Adrenal gland (tissue), 5 donors: ENCODE measurements at regions not wholly inside any gene's neighbourhood (a gene's known extent, or its start where the extent isn't known, plus 50 kb on each side); places are given as distances from the start of the nearest gene placed in this dataset.

ENCODE experiments used
- POLR2A ChIP-seq, 2 donors: fragments of 450-650 bp; IDR thresholded peaks; one replicate each; pipeline ENCODE4 v1.6.1; 2017; ENCODE audit warnings: antibody characterized with exemption in 2 of 2, mild to moderate bottlenecking in 2 of 2, moderate library complexity in 1 of 2
- TF ChIP-seq, protein P1 (sequence below), 6 experiments: fragments of 450-650 bp in 4 of 6; fragments of 200-600 bp in 2 of 6; sonication (generic) in 1 of 6; IDR thresholded peaks; 1 replicate in 5 of 6; 2 replicates in 1 of 6; pipeline versions ENCODE4 v1.5.1 to v1.8.0; 2016 to 2021; ENCODE audit warnings: antibody characterized with exemption in 6 of 6, mild to moderate bottlenecking in 2 of 6, moderate library complexity in 1 of 6
- donor health status: DM: no; HTN: no; CAD: no.

GRCh38 chr5:21171038-21171437 lies 1183.0 kb upstream of the CDH18 start:
- TF ChIP-seq, protein P1, sequence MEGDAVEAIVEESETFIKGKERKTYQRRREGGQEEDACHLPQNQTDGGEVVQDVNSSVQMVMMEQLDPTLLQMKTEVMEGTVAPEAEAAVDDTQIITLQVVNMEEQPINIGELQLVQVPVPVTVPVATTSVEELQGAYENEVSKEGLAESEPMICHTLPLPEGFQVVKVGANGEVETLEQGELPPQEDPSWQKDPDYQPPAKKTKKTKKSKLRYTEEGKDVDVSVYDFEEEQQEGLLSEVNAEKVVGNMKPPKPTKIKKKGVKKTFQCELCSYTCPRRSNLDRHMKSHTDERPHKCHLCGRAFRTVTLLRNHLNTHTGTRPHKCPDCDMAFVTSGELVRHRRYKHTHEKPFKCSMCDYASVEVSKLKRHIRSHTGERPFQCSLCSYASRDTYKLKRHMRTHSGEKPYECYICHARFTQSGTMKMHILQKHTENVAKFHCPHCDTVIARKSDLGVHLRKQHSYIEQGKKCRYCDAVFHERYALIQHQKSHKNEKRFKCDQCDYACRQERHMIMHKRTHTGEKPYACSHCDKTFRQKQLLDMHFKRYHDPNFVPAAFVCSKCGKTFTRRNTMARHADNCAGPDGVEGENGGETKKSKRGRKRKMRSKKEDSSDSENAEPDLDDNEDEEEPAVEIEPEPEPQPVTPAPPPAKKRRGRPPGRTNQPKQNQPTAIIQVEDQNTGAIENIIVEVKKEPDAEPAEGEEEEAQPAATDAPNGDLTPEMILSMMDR (IDR thresholded peaks at IDR 0.05): no peak
- TF ChIP-seq POLR2A (IDR thresholded peaks at IDR 0.05): no peak
